Thymus (tissue), 11 donors: ENCODE measurements at regions not wholly inside any gene's neighbourhood (a gene's known extent, or its start where the extent isn't known, plus 50 kb on each side); places are given as distances from the start of the nearest gene placed in this dataset.

ENCODE experiments used
- DNase-seq, 9 donors: peaks; one replicate each; pipeline ENCODE4 v3.0.0-alpha.2; 2013; ENCODE audit warnings: low spot score in 9 of 9, low read depth in 6 of 9, missing footprints in 1 of 9
- H3K27ac ChIP-seq, 2 donors: one replicate each; pipeline ENCODE4 v1.5.1; 2013; ENCODE audit warnings: control low read depth in 1 of 2, low read depth in 1 of 2, low read length in 1 of 2, mild to moderate bottlenecking in 1 of 2, moderate library complexity in 1 of 2
- H3K27me3 ChIP-seq, 2 donors: one replicate each; pipeline ENCODE4 v1.5.1; 2013; ENCODE audit warnings: low read length in 1 of 2; ENCODE audit not compliant: control insufficient read depth in 2 of 2, insufficient read depth in 1 of 2
- H3K36me3 ChIP-seq, 2 donors: one replicate each; pipeline ENCODE4 v1.5.1; 2013; ENCODE audit warnings: low read length in 1 of 2, mild to moderate bottlenecking in 1 of 2, moderate library complexity in 1 of 2; ENCODE audit not compliant: control insufficient read depth in 2 of 2, insufficient read depth in 2 of 2
- H3K4me1 ChIP-seq, 2 donors: one replicate each; pipeline ENCODE4 v1.5.1; 2013; ENCODE audit warnings: low read length in 2 of 2; ENCODE audit not compliant: control insufficient read depth in 2 of 2, insufficient read depth in 2 of 2
- H3K4me3 ChIP-seq, 2 donors: one replicate each; pipeline ENCODE4 v1.5.1; 2013; ENCODE audit warnings: low read length in 2 of 2, control low read depth in 1 of 2, mild to moderate bottlenecking in 1 of 2
- H3K9me3 ChIP-seq, 2 donors: one replicate each; pipeline ENCODE4 v1.5.1; 2013; ENCODE audit warnings: low read length in 1 of 2, mild to moderate bottlenecking in 1 of 2; ENCODE audit not compliant: control insufficient read depth in 2 of 2, insufficient read depth in 1 of 2
- WGBS: extraction: QIAGEN DNeasy Blood & Tissue Kit; methylation state at CpG from one replicate; pipeline ENCODE4 v1.1.7; 2013; 5-methylcytosine and 5-hydroxymethylcytosine counted together
- donor health status: healthy.

DNA sequence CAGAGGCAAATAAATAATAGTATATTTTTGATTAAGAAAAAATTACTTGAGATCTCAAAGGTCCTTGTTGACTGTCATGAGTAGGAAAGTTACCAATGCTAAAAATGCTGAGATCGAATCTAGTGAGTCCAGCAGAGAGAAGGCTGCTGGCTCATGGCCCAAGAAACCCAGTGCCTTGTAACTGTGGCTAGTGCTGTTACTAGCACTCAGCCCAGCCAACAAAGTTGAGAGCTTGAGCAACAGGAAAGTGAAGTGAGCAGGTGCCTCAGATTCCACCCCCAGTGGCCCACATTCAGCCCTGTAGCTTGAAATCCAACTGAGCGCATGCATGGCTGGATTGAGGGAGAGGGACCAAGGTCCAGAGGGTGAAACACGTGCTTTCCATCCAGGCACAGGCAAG, 398.2 kb downstream of the SHANK2 start:
- H3K4me1 ChIP-seq: no peaks in the 10 kb centered on the region
- 92% methylated on average over 3 of the region's 3 CpGs for WGBS
- no peaks in the 10 kb centered on the region for H3K36me3 ChIP-seq
- H3K27ac ChIP-seq: no peak overlapping the region
- no peak for DNase-seq
- no peaks in the 10 kb centered on the region for H3K9me3 ChIP-seq
- no peak overlapping the region for H3K4me3 ChIP-seq
- H3K27me3 ChIP-seq: no peaks in the 10 kb centered on the region

- no peaks in the 10 kb centered on the region for H3K9me3 ChIP-seq
- H3K4me1 ChIP-seq: no peaks in the 10 kb centered on the region
- H3K27ac ChIP-seq: no peak overlapping the region
- H3K27me3 ChIP-seq: no peaks in the 10 kb centered on the region
- no peak overlapping the region for H3K4me3 ChIP-seq
- 55% methylated on average over 6 of the region's 6 CpGs for WGBS
- DNase-seq: no peak
- H3K36me3 ChIP-seq: no peaks in the 10 kb centered on the region
Observed at GRCh38 chr11:70854901-70855556, 397.3 kb downstream of the SHANK2 start.

DNA sequence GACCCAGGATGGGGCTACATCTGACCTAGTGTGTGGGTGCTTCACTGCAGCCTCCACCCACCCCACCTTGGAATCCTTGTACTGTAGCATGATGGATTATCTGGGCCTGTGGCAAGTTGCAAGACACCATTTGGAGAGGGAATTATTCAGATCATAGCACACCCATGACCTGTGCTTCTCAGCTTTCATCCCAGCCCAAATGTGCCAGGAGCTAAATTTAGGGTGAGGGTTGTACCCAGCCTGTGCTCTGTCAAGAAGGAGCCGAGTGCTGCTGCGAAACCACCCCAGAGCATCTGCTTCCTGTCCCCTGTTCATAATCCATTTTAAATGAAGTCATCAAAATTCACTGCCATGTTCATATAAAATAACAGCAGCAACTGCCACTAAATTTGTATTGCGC, 394.5 kb downstream of the SHANK2 start:
- WGBS: 75% methylated on average over 3 of the region's 3 CpGs
- no peaks in the 10 kb centered on the region for H3K27me3 ChIP-seq
- H3K27ac ChIP-seq: no peak overlapping the region
- DNase-seq: no peak
- H3K36me3 ChIP-seq: no peaks in the 10 kb centered on the region
- no peaks in the 10 kb centered on the region for H3K4me1 ChIP-seq
- no peaks in the 10 kb centered on the region for H3K9me3 ChIP-seq
- no peak overlapping the region for H3K4me3 ChIP-seq

DNA sequence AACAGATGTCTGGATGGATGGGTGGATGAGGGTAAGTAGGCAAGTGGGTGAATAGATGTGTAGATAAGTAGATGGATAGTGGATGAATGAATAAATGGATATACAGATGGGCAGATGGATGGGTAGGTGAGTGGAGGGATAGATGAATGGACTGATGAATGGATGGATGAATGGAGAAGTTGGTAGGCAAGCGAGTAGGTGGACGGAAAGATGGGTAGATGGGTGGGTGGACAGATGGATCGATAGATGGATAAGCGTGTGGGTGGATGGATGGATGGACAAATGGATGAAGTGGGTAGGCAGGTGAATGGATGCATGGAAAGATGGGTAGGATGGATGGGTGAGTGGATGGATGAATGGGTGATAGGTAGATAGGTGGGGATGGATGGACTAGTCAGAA, 393.2 kb downstream of the SHANK2 start:
- Histone ChIP-seq H3K27ac (no peak overlapping the region), H3K27me3 (no peaks in the 10 kb centered on the region), H3K4me1 (no peaks in the 10 kb centered on the region), H3K4me3 (no peak overlapping the region), H3K36me3 (no peaks in the 10 kb centered on the region), H3K9me3 (no peaks in the 10 kb centered on the region)
- DNase-seq: no peak
- 97% methylated on average over 4 of the region's 4 CpGs for WGBS

- WGBS: 51% methylated on average over 7 of the region's 7 CpGs
- no peaks in the 10 kb centered on the region for H3K4me1 ChIP-seq
- H3K27me3 ChIP-seq: no peaks in the 10 kb centered on the region
- no peaks in the 10 kb centered on the region for H3K36me3 ChIP-seq
- H3K4me3 ChIP-seq: no peak overlapping the region
- H3K9me3 ChIP-seq: no peaks in the 10 kb centered on the region
- DNase-seq: no peak
- H3K27ac ChIP-seq: no peak overlapping the region
Observed at GRCh38 chr11:70860888-70861287, 391.5 kb downstream of the SHANK2 start.

- Histone ChIP-seq H3K27ac (no peak overlapping the region), H3K9me3 (no peaks in the 10 kb centered on the region), H3K4me3 (no peak overlapping the region), H3K4me1 (no peaks in the 10 kb centered on the region), H3K36me3 (no peaks in the 10 kb centered on the region), H3K27me3 (no peaks in the 10 kb centered on the region)
- WGBS: 78% methylated on average over 2 of the region's 2 CpGs
- DNase-seq: no peak
Observed at GRCh38 chr11:70861559-70861958, 390.8 kb downstream of the SHANK2 start.

DNA sequence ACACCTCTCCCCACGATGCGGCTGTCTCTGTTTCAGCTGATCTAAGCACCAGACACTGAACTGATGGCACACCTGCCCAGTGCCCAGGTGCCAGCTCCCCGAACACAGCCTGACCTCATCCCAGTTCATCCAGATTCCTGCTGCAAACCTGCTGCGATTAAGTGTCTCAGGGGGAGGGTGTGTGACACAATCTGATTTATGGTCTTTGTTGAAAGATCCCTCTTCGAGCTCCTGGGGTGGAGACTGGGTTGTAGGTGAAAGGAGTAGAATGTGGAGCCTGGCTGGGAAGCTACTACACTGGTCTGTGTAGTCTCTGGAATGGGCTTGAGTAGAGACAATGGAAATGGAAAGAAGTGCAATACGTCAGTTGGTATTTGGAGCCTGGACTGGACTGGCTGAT, 390.3 kb downstream of the SHANK2 start:
- Histone ChIP-seq H3K36me3 (no peaks in the 10 kb centered on the region), H3K27ac (no peak overlapping the region), H3K9me3 (no peaks in the 10 kb centered on the region), H3K27me3 (no peaks in the 10 kb centered on the region), H3K4me3 (no peak overlapping the region), H3K4me1 (no peaks in the 10 kb centered on the region)
- no peak for DNase-seq
- 83% methylated on average over 6 of the region's 6 CpGs for WGBS

DNA sequence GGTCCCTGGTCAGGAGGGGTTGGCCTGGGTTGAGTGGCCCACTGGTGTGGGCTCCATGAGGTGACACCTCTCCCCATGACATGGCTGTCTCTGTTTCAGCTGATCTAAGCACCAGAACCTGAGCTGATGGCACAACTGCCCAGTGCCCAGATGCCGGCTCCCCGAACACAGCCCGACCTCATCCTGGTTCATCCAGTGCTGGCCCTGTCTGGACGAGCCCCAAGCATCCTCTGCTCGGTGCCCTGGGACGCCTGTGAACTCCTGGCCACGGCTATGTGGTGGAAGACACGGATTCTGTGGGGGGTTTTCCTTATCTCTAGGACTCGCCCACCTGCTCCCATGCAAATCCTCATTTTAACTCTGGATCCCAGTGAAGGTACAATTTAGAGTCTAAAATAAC, 389.2 kb downstream of the SHANK2 start:
- no peak for DNase-seq

DNA sequence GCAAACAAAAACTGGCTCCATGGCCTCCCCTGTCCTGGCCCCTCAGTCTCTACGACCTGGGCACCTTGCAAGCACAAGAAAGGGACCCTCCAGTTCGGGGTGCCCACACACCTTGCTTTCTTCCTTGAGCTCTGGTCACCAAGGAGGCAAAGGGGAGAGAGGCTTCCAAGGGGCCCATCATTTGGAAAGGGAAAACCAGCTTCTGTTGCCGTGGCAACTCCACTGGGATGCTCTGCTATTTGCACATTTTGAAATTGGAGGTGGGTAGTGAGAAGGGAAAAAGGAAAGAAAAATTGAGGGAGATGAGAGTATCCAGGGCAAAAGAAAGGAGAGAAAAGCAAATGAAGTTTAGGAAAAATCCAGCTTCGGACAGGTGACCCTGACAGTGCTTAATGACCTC, 388.4 kb downstream of the SHANK2 start:
- Histone ChIP-seq H3K27ac (no peak overlapping the region), H3K36me3 (no peaks in the 10 kb centered on the region), H3K9me3 (no peaks in the 10 kb centered on the region), H3K4me3 (no peak overlapping the region), H3K4me1 (no peaks in the 10 kb centered on the region), H3K27me3 (no peaks in the 10 kb centered on the region)
- WGBS: 84% methylated on average over 4 of the region's 4 CpGs
- DNase-seq: no peak

More for the DNA sequence above, 389.2 kb downstream of the SHANK2 start:
- Histone ChIP-seq H3K9me3 (no peaks in the 10 kb centered on the region), H3K4me1 (no peaks in the 10 kb centered on the region), H3K36me3 (no peaks in the 10 kb centered on the region), H3K4me3 (no peak overlapping the region), H3K27ac (no peak overlapping the region), H3K27me3 (no peaks in the 10 kb centered on the region)
- 92% methylated on average over 9 of the region's 9 CpGs for WGBS

GRCh38 chr11:70865356-70865755, 387.0 kb downstream of the SHANK2 start:
- DNase-seq: no peak
- H3K4me1 ChIP-seq: no peaks in the 10 kb centered on the region
- WGBS: 95% methylated on average over 10 of the region's 10 CpGs
- H3K4me3 ChIP-seq: no peak overlapping the region
- no peaks in the 10 kb centered on the region for H3K9me3 ChIP-seq
- H3K27me3 ChIP-seq: no peaks in the 10 kb centered on the region
- H3K36me3 ChIP-seq: no peaks in the 10 kb centered on the region
- H3K27ac ChIP-seq: no peak overlapping the region
